HepG2 (cell line): ENCODE measurements at regions not wholly inside any gene's neighbourhood (a gene's known extent, or its start where the extent isn't known, plus 50 kb on each side); places are given as distances from the start of the nearest gene placed in this dataset.

Experiments
- ARID4A ChIP-seq: sonication (generic); formaldehyde crosslinking; IDR thresholded peaks from 2 replicates; pipeline ENCODE4 v1.5.0; 2020; ENCODE audit warnings: mild to moderate bottlenecking, missing genetic modification reagents, borderline replicate concordance
- ATAD3A ChIP-seq: sonication (generic); formaldehyde crosslinking; IDR thresholded peaks from 2 replicates; pipeline ENCODE4 v1.4.0; 2020; ENCODE audit warnings: missing genetic modification reagents
- ELF1 ChIP-seq: sonication (generic); formaldehyde crosslinking; IDR thresholded peaks from 2 replicates; pipeline ENCODE4 v1.4.0; 2020; ENCODE audit warnings: missing genetic modification reagents
- FOXP4 ChIP-seq: sonication (generic); formaldehyde crosslinking; IDR thresholded peaks from 2 replicates; pipeline ENCODE4 v1.4.0; 2020; ENCODE audit warnings: missing genetic modification reagents
- HBP1 ChIP-seq: IDR thresholded peaks from 2 replicates; pipeline ENCODE4 v1.6.1; 2016; ENCODE audit warnings: low read depth, control low read depth
- ISL2 ChIP-seq: sonication (generic); formaldehyde crosslinking; IDR thresholded peaks from 2 replicates; pipeline ENCODE4 v1.5.0; 2020; ENCODE audit warnings: missing genetic modification reagents
- MBD4 ChIP-seq: IDR thresholded peaks from 2 replicates; pipeline ENCODE4 v1.6.1; 2012; ENCODE audit warnings: low read length, inconsistent platforms, borderline replicate concordance
- MIER2 ChIP-seq: IDR thresholded peaks from 2 replicates; pipeline ENCODE4 v1.6.1; 2016; ENCODE audit warnings: missing biosample characterization, missing genetic modification reagents
- NR2C2 ChIP-seq: sonication (generic); formaldehyde crosslinking; IDR thresholded peaks from 2 replicates; pipeline ENCODE4 v1.4.0; 2020; ENCODE audit warnings: missing genetic modification reagents, mild to moderate bottlenecking, moderate library complexity, borderline replicate concordance
- RCOR2 ChIP-seq: IDR thresholded peaks from 2 replicates; pipeline ENCODE4 v1.6.1; 2016; ENCODE audit warnings: missing biosample characterization, missing genetic modification reagents
- SNRNP70 ChIP-seq: fragments of 200-400 bp; formaldehyde crosslinking; IDR thresholded peaks from 2 replicates; pipeline ENCODE4 v1.6.1; 2017; ENCODE audit warnings: mild to moderate bottlenecking, low read depth, low read length, moderate library complexity
- TCF7L2 ChIP-seq: IDR thresholded peaks from 2 replicates; pipeline ENCODE4 v1.6.1; 2011; ENCODE audit warnings: mild to moderate bottlenecking, low read depth, low read length, moderate library complexity
- ZBTB7B ChIP-seq: sonication (generic); formaldehyde crosslinking; IDR thresholded peaks from 2 replicates; pipeline ENCODE4 v1.4.0; 2020; ENCODE audit warnings: missing genetic modification reagents
- ZNF367 ChIP-seq: sonication (generic); formaldehyde crosslinking; IDR thresholded peaks from 2 replicates; pipeline ENCODE4 v1.4.0; 2020; ENCODE audit warnings: missing genetic modification reagents, borderline replicate concordance
- ZNF563 ChIP-seq: sonication (generic); formaldehyde crosslinking; IDR thresholded peaks from 2 replicates; pipeline ENCODE4 v1.8.0; 2022; ENCODE audit warnings: mild to moderate bottlenecking, moderate library complexity, missing genetic modification reagents
- ZNF609 ChIP-seq: sonication (generic); formaldehyde crosslinking; IDR thresholded peaks from 2 replicates; pipeline ENCODE4 v1.4.0; 2020; ENCODE audit warnings: mild to moderate bottlenecking, missing genetic modification reagents, borderline replicate concordance
- ZNF644 ChIP-seq: IDR thresholded peaks from 2 replicates; pipeline ENCODE4 v1.6.1; 2016; ENCODE audit warnings: low read depth
- ZNF768 ChIP-seq: sonication (generic); formaldehyde crosslinking; IDR thresholded peaks from 2 replicates; pipeline ENCODE4 v1.4.0; 2020; ENCODE audit warnings: missing genetic modification reagents
- ZSCAN29 ChIP-seq: sonication (generic); formaldehyde crosslinking; conservative IDR thresholded peaks from 2 replicates; pipeline ENCODE4 v1.4.0; 2020; ENCODE audit warnings: mild to moderate bottlenecking, missing genetic modification reagents

GRCh38 chr1:111559736-111560279 lies 56.4 kb upstream of the ADORA3 start (continued):
- no peak for TF ChIP-seq ARID4A (CRISPR knock-in tag)
- 0 out of 2 replicates have a peak, but pooled peaks have one; percentile 28 for TF ChIP-seq RCOR2 (CRISPR knock-in tag)
- peak; percentile 51; the same call in 1 of the 2 replicates for TF ChIP-seq FOXP4
- no peak for TF ChIP-seq MIER2 (CRISPR knock-in tag)
- TF ChIP-seq ZNF609: peak; percentile 50; the same call in 1 of the 2 replicates
- peak; percentile 56; the same call in 1 of the 2 replicates for TF ChIP-seq ZNF644 (CRISPR knock-in tag)
- TF ChIP-seq ZNF563 (CRISPR knock-in tag): no peak
- peak; percentile 13; the same call in 1 of the 2 replicates for TF ChIP-seq NR2C2
- TF ChIP-seq ATAD3A: no peak
- no peak for TF ChIP-seq HBP1 (CRISPR knock-in tag)
- no peak; the same call in 1 of the 2 replicates for TF ChIP-seq ZNF768 (CRISPR knock-in tag)
- TF ChIP-seq ISL2 (CRISPR knock-in tag): peak; percentile 81
- TF ChIP-seq TCF7L2: peak; percentile 71; the same call in 1 of the 2 replicates
- no peak for TF ChIP-seq MBD4
- 0 out of 2 replicates have a peak, but pooled peaks have one; percentile 43 for TF ChIP-seq ZSCAN29 (CRISPR knock-in tag)
- TF ChIP-seq ZNF367 (CRISPR knock-in tag): no peak
- no peak for TF ChIP-seq SNRNP70
- no peak for TF ChIP-seq ZBTB7B (CRISPR knock-in tag)
- no peak for TF ChIP-seq ELF1 (CRISPR knock-in tag)
